Fibroblast of the conjunctiva (primary cell): ENCODE measurements at regions not wholly inside any gene's neighbourhood (a gene's known extent, or its start where the extent isn't known, plus 50 kb on each side); places are given as distances from the start of the nearest gene placed in this dataset.

Source experiments
- DNase-seq: peaks from one replicate; pipeline ENCODE4 v3.0.0-alpha.2; 2010; ENCODE audit warnings: low read depth

GRCh38 chr20:24261351-24261750, 208.1 kb upstream of the SYNDIG1 start:
- DNase-seq = no peak

- no peak for DNase-seq
Measured at GRCh38 chr20:24257171-24257570, 212.3 kb upstream of the SYNDIG1 start.

GRCh38 chr20:24256307-24256706, 213.1 kb upstream of the SYNDIG1 start:
- no peak for DNase-seq

- DNase-seq = no peak
Measured at GRCh38 chr20:24254480-24254879, 214.9 kb upstream of the SYNDIG1 start.

GRCh38 chr20:24253321-24253720, 216.1 kb upstream of the SYNDIG1 start:
- no peak for DNase-seq

- DNase-seq = no peak
Measured at GRCh38 chr20:24245094-24245493, 224.3 kb upstream of the SYNDIG1 start.

GRCh38 chr20:24242763-24243162, 226.7 kb upstream of the SYNDIG1 start:
- no peak for DNase-seq

GRCh38 chr20:24241466-24241865, 228.0 kb upstream of the SYNDIG1 start:
- no peak for DNase-seq

- no peak for DNase-seq
Measured at GRCh38 chr20:24236963-24237362, 232.5 kb upstream of the SYNDIG1 start.

- no peak for DNase-seq
Measured at GRCh38 chr20:24236201-24236600, 233.2 kb upstream of the SYNDIG1 start.

- DNase-seq = no peak
Measured at GRCh38 chr20:24235296-24236175, 233.9 kb upstream of the SYNDIG1 start.

GRCh38 chr20:24227600-24227999, 239.0 kb upstream of the GGTLC1 start:
- no peak for DNase-seq

- no peak for DNase-seq
Measured at GRCh38 chr20:24212494-24212893, 223.9 kb upstream of the GGTLC1 start.

GRCh38 chr20:24211972-24212371, 223.4 kb upstream of the GGTLC1 start:
- no peak for DNase-seq

- no peak for DNase-seq
Measured at GRCh38 chr20:24210356-24210755, 221.8 kb upstream of the GGTLC1 start.

GRCh38 chr20:24208652-24209051, 220.1 kb upstream of the GGTLC1 start:
- no peak for DNase-seq

- DNase-seq = no peak
Measured at GRCh38 chr20:24207803-24208300, 219.3 kb upstream of the GGTLC1 start.

- no peak for DNase-seq
Measured at GRCh38 chr20:24206995-24207394, 218.4 kb upstream of the GGTLC1 start.

GRCh38 chr20:24203526-24204183, 215.1 kb upstream of the GGTLC1 start:
- no peak for DNase-seq

GRCh38 chr20:24199501-24199900, 210.9 kb upstream of the GGTLC1 start:
- no peak for DNase-seq

GRCh38 chr20:24194143-24194542, 205.6 kb upstream of the GGTLC1 start:
- DNase-seq = no peak

- DNase-seq = no peak
Measured at GRCh38 chr20:24190905-24191304, 202.3 kb upstream of the GGTLC1 start.

GRCh38 chr20:24185791-24186190, 197.2 kb upstream of the GGTLC1 start:
- no peak for DNase-seq
